ENCODE measurements at regions not wholly inside any gene's neighbourhood (a gene's known extent, or its start where the extent isn't known, plus 50 kb on each side); places are given as distances from the start of the nearest gene placed in this dataset.

DNA sequence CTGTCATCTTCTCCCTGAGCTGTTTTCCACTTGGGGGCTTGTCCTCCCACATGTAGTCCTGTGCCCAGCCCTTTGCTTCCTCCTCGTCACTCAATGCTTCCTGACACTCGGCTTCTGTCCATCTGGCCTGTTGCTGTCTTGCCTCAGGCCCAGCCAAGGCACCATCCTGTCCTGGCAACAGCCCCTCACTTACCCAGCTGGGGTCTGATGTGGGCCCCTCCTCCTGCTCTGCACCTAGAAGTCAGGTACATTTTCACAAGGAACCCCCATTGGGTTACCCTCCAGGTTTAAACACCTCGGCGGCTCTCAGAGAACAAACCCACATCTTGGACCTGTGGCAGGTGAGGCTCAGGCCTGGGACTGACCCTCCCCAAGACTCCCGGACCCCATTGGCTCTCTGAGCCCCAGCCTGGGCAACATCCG is 784.8 kb downstream of the TBC1D22A start:
- Histone ChIP-seq H3K27ac (ENCODE audit: extremely low read length, insufficient read depth, low read length) (no peak overlapping the region), H2AFZ (ENCODE audit: low read length) (no peak overlapping the region), H3K4me1 (ENCODE audit: insufficient read depth, low read length) (no peaks in the 10 kb centered on the region), H3K4me2 (ENCODE audit: low read depth, low read length) (no peak overlapping the region), H4K20me1 (ENCODE audit: insufficient read depth, low read length) (no peaks in the 10 kb centered on the region), H3K79me2 (ENCODE audit: insufficient read depth, low read length) (no peaks in the 10 kb centered on the region), H3K9me3 (ENCODE audit: low read length) (no peaks in the 10 kb centered on the region), H3K27me3 (ENCODE audit: control insufficient read depth in 1 of 2, insufficient read depth in 2 of 2, low read length in 2 of 2) (peaks cover 0 to 30% of the 10 kb centered on the region in 2 experiments; a peak in 3 of 5 replicates), H3K4me3 (replicated peaks in 1 of 3; ENCODE audit: insufficient read depth in 1 of 3, low read depth in 2 of 3, low read length in 3 of 3) (no peak overlapping the region), H3K9ac (ENCODE audit: insufficient read depth, low read depth, low read length) (no peak overlapping the region), H3K36me3 (replicated peaks in 1 of 2; ENCODE audit: control insufficient read depth in 1 of 2, insufficient read depth in 2 of 2, low read length in 2 of 2) (no peaks in the 10 kb centered on the region)
- in situ Hi-C loops (cut with HindIII; ENCODE audit: extremely low pct_ligation_motif_present, low pct_unique_long_range_greater_than_20kb) (no loop called here), intact Hi-C loops (cut with micrococcal nuclease; ENCODE audit: unreplicated experiment) (no loop called here)
- CTCF ChIA-PET (ENCODE audit: low intra/inter-chr PET ratio, low total read pairs): no interaction called here
- ATAC-seq (no peak), FAIRE-seq (no peak), DNase-seq (ENCODE audit: low spot score) (no peak)
- WGBS (ENCODE audit: low lambda C conversion rate): 4% methylated on average over 6 of the region's 6 CpGs
- POLR2A ChIA-PET: no interaction called here
- no TSS peak for BruUV-seq (replicated peaks)
- TF ChIP-seq PAXIP1 (CRISPR knock-in tag; conservative IDR thresholded peaks at IDR 0.05): no peak
- TF ChIP-seq, protein P1, sequence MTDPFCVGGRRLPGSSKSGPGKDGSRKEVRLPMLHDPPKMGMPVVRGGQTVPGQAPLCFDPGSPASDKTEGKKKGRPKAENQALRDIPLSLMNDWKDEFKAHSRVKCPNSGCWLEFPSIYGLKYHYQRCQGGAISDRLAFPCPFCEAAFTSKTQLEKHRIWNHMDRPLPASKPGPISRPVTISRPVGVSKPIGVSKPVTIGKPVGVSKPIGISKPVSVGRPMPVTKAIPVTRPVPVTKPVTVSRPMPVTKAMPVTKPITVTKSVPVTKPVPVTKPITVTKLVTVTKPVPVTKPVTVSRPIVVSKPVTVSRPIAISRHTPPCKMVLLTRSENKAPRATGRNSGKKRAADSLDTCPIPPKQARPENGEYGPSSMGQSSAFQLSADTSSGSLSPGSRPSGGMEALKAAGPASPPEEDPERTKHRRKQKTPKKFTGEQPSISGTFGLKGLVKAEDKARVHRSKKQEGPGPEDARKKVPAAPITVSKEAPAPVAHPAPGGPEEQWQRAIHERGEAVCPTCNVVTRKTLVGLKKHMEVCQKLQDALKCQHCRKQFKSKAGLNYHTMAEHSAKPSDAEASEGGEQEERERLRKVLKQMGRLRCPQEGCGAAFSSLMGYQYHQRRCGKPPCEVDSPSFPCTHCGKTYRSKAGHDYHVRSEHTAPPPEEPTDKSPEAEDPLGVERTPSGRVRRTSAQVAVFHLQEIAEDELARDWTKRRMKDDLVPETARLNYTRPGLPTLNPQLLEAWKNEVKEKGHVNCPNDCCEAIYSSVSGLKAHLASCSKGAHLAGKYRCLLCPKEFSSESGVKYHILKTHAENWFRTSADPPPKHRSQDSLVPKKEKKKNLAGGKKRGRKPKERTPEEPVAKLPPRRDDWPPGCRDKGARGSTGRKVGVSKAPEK (CRISPR knock-in tag; IDR thresholded peaks at IDR 0.05; ENCODE audit: borderline replicate concordance): no peak
- TF ChIP-seq, protein P2, sequence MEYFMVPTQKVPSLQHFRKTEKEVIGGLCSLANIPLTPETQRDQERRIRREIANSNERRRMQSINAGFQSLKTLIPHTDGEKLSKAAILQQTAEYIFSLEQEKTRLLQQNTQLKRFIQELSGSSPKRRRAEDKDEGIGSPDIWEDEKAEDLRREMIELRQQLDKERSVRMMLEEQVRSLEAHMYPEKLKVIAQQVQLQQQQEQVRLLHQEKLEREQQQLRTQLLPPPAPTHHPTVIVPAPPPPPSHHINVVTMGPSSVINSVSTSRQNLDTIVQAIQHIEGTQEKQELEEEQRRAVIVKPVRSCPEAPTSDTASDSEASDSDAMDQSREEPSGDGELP (IDR thresholded peaks at IDR 0.05; ENCODE audit: borderline replicate concordance, low read depth): no peak
- TF ChIP-seq, protein P3, sequence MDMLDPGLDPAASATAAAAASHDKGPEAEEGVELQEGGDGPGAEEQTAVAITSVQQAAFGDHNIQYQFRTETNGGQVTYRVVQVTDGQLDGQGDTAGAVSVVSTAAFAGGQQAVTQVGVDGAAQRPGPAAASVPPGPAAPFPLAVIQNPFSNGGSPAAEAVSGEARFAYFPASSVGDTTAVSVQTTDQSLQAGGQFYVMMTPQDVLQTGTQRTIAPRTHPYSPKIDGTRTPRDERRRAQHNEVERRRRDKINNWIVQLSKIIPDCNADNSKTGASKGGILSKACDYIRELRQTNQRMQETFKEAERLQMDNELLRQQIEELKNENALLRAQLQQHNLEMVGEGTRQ (IDR thresholded peaks at IDR 0.05; ENCODE audit: low read depth, low read length): no peak
- TF ChIP-seq, protein P3 (CRISPR knock-in tag; IDR thresholded peaks at IDR 0.05; ENCODE audit: borderline replicate concordance): no peak
- TF ChIP-seq GATA4 (IDR thresholded peaks at IDR 0.05; ENCODE audit: borderline replicate concordance, low read depth): no peak
- TF ChIP-seq HNF1B (CRISPR knock-in tag; IDR thresholded peaks at IDR 0.05): no peak
- no peak for TF ChIP-seq ATF2 (CRISPR knock-in tag; IDR thresholded peaks at IDR 0.05)
- TF ChIP-seq ZBTB38 (CRISPR knock-in tag; IDR thresholded peaks at IDR 0.05): no peak
- no peak for TF ChIP-seq GATAD1 (CRISPR knock-in tag; IDR thresholded peaks at IDR 0.05)
- TF ChIP-seq MBNL3 (CRISPR knock-in tag; conservative IDR thresholded peaks at IDR 0.05): no peak

Data from HepG2 (cell line).